Loucy (cell line): ENCODE measurements at regions not wholly inside any gene's neighbourhood (a gene's known extent, or its start where the extent isn't known, plus 50 kb on each side); places are given as distances from the start of the nearest gene placed in this dataset.

Source experiments
- H2AFZ ChIP-seq: fragments of 200-600 bp; sonication (generic); 2 replicates; pipeline ENCODE4 v1.6.0; 2016; ENCODE audit warnings: antibody characterized with exemption, mild to moderate bottlenecking, low read length, moderate library complexity
- H3F3A ChIP-seq: fragments of 200-600 bp; 2 replicates; pipeline ENCODE4 v1.6.0; 2016; ENCODE audit warnings: antibody characterized with exemption, low read depth, mild to moderate bottlenecking
- H3K27me3 ChIP-seq: fragments of 200-600 bp; sonication (generic); 2 replicates; pipeline ENCODE4 v1.6.1; 2014; ENCODE audit warnings: low read length, mild to moderate bottlenecking; ENCODE audit not compliant: insufficient read depth, poor library complexity, severe bottlenecking
- H3K36me3 ChIP-seq: fragments of 200-600 bp; sonication (generic); 2 replicates; pipeline ENCODE4 v1.6.1; 2016; ENCODE audit warnings: low read length; ENCODE audit not compliant: insufficient read depth
- H3K4me1 ChIP-seq: fragments of 200-600 bp; sonication (generic); 2 replicates; pipeline ENCODE4 v1.5.1; 2014; ENCODE audit warnings: low read length, mild to moderate bottlenecking; ENCODE audit not compliant: insufficient read depth, poor library complexity, severe bottlenecking
- H3K4me2 ChIP-seq: fragments of 200-600 bp; sonication (generic); 2 replicates; pipeline ENCODE4 v1.6.0; 2014; ENCODE audit warnings: antibody characterized with exemption, low read length, low read depth, mild to moderate bottlenecking; ENCODE audit not compliant: poor library complexity, severe bottlenecking
- H3K4me3 ChIP-seq: fragments of 200-600 bp; sonication (generic); 2 replicates; pipeline ENCODE4 v1.5.1; 2014; ENCODE audit warnings: low read length, mild to moderate bottlenecking, mixed read lengths; ENCODE audit not compliant: poor library complexity, severe bottlenecking
- H3K79me2 ChIP-seq: fragments of 200-600 bp; sonication (generic); 2 replicates; pipeline ENCODE4 v1.6.1; 2014; ENCODE audit warnings: low read length; ENCODE audit not compliant: insufficient read depth
- H3K9ac ChIP-seq: fragments of 200-600 bp; sonication (generic); 2 replicates; pipeline ENCODE4 v1.6.0; 2014; ENCODE audit warnings: mild to moderate bottlenecking, low read depth, low read length, moderate library complexity; ENCODE audit not compliant: poor library complexity, severe bottlenecking
- H3K9me2 ChIP-seq: fragments of 200-600 bp; sonication (generic); replicated peaks from 2 replicates; pipeline ENCODE4 v1.6.1; 2016; ENCODE audit warnings: low read depth, low read length, mixed read lengths
- H3K9me3 ChIP-seq: fragments of 200-600 bp; sonication (generic); 2 replicates; pipeline ENCODE4 v1.6.1; 2014; ENCODE audit warnings: mild to moderate bottlenecking, antibody characterized with exemption, low read length, low read depth; ENCODE audit not compliant: insufficient read depth
- H4K20me1 ChIP-seq: fragments of 200-600 bp; sonication (generic); 2 replicates; pipeline ENCODE4 v1.6.0; 2014; ENCODE audit warnings: antibody characterized with exemption, low read length, mild to moderate bottlenecking; ENCODE audit not compliant: insufficient read depth, poor library complexity, severe bottlenecking
- CTCF ChIP-seq: fragments of 200-600 bp; sonication (generic); conservative IDR thresholded peaks from 2 replicates; pipeline ENCODE4 v1.5.1; 2014; ENCODE audit warnings: mild to moderate bottlenecking, antibody characterized with exemption, low read length
- EZH2phosphoT487 ChIP-seq: fragments of 200-600 bp; IDR thresholded peaks from 2 replicates; pipeline ENCODE4 v1.6.1; 2018; ENCODE audit warnings: antibody characterized with exemption, mild to moderate bottlenecking, moderate library complexity, borderline replicate concordance

GRCh38 chr16:5235119-5235518, 137.5 kb upstream of the EEF2KMT start:
- no peaks in the 10 kb centered on the region for H3K9me2 ChIP-seq
- H3K4me3 ChIP-seq, result no peak overlapping the region
- no peaks in the 10 kb centered on the region for H4K20me1 ChIP-seq
- no peaks in the 10 kb centered on the region for H3K79me2 ChIP-seq
- no peak overlapping the region for H3K4me2 ChIP-seq
- H3K4me1 ChIP-seq, result no peaks in the 10 kb centered on the region
- TF ChIP-seq EZH2phosphoT487 (no peak), CTCF (no peak)
- H3K9me3 ChIP-seq, result no peaks in the 10 kb centered on the region
- H2AFZ ChIP-seq, result no peak overlapping the region
- no peaks in the 10 kb centered on the region for H3K36me3 ChIP-seq
- H3F3A ChIP-seq, result no peaks in the 10 kb centered on the region
- no peak overlapping the region for H3K9ac ChIP-seq
- H3K27me3 ChIP-seq, result no peaks in the 10 kb centered on the region

- no peaks in the 10 kb centered on the region for H3K79me2 ChIP-seq
- no peaks in the 10 kb centered on the region for H3K36me3 ChIP-seq
- no peak overlapping the region for H3K4me2 ChIP-seq
- no peaks in the 10 kb centered on the region for H3K9me2 ChIP-seq
- no peak overlapping the region for H2AFZ ChIP-seq
- H3K9me3 ChIP-seq, result no peaks in the 10 kb centered on the region
- no peaks in the 10 kb centered on the region for H4K20me1 ChIP-seq
- no peak overlapping the region for H3K9ac ChIP-seq
- no peak for TF ChIP-seq CTCF
- TF ChIP-seq EZH2phosphoT487, result no peak
- H3F3A ChIP-seq, result no peaks in the 10 kb centered on the region
- H3K4me3 ChIP-seq, result no peak overlapping the region
- no peaks in the 10 kb centered on the region for H3K27me3 ChIP-seq
- no peaks in the 10 kb centered on the region for H3K4me1 ChIP-seq
These were observed 136.9 kb upstream of the EEF2KMT start for GRCh38 chr16:5234295-5235050.

- H3K27me3 ChIP-seq, result no peaks in the 10 kb centered on the region
- no peak overlapping the region for H2AFZ ChIP-seq
- H3K4me2 ChIP-seq, result no peak overlapping the region
- H3F3A ChIP-seq, result no peaks in the 10 kb centered on the region
- H3K9me2 ChIP-seq, result no peaks in the 10 kb centered on the region
- H3K4me1 ChIP-seq, result no peaks in the 10 kb centered on the region
- no peaks in the 10 kb centered on the region for H3K79me2 ChIP-seq
- H3K4me3 ChIP-seq, result no peak overlapping the region
- no peaks in the 10 kb centered on the region for H3K36me3 ChIP-seq
- H3K9me3 ChIP-seq, result no peaks in the 10 kb centered on the region
- TF ChIP-seq EZH2phosphoT487, result no peak
- TF ChIP-seq CTCF, result no peak
- no peaks in the 10 kb centered on the region for H4K20me1 ChIP-seq
- H3K9ac ChIP-seq, result no peak overlapping the region
These were observed 133.7 kb upstream of the EEF2KMT start for GRCh38 chr16:5231246-5231759.
